ENCODE measurements at regions not wholly inside any gene's neighbourhood (a gene's known extent, or its start where the extent isn't known, plus 50 kb on each side); places are given as distances from the start of the nearest gene placed in this dataset.

GRCh38 chr2:238582159-238582558, 155.4 kb downstream of the ASB1 start:
- intact Hi-C loops (cut with DNase I), result no loop called here
- H3K36me3 ChIP-seq, result no peaks in the 10 kb centered on the region
- TF ChIP-seq POLR2A (IDR thresholded peaks at IDR 0.05), result no peak
- no peak for TF ChIP-seq CTCF (IDR thresholded peaks at IDR 0.05)
- WGBS, 4 donors, result 61 to 73% (median 67%) methylated on average over 1 of the region's 1 CpG
- no peaks in the 10 kb centered on the region for H3K4me1 ChIP-seq
- peaks cover 0 to 17% (median 0%) of the 10 kb centered on the region in 12 donors for H3K9me3 ChIP-seq
- no peak overlapping the region for H3K27ac ChIP-seq
- H3K27me3 ChIP-seq, result peaks cover 0 to 4% (median 0%) of the 10 kb centered on the region in 9 donors
- DNase-seq (no peak), ATAC-seq (no peak)
- no peak overlapping the region for H3K4me3 ChIP-seq

- peaks cover 0 to 17% (median 0%) of the 10 kb centered on the region in 12 donors for H3K9me3 ChIP-seq
- intact Hi-C loops (cut with DNase I), result no loop called here
- 87 to 92% (median 89%) methylated on average over 4 of the region's 4 CpGs for WGBS, 4 donors
- DNase-seq (no peak), ATAC-seq (no peak)
- H3K36me3 ChIP-seq, result no peaks in the 10 kb centered on the region
- TF ChIP-seq POLR2A (IDR thresholded peaks at IDR 0.05), result no peak
- TF ChIP-seq CTCF (IDR thresholded peaks at IDR 0.05), result no peak
- H3K27me3 ChIP-seq, result peaks cover 0 to 4% (median 0%) of the 10 kb centered on the region in 9 donors
- no peak overlapping the region for H3K27ac ChIP-seq
- H3K4me1 ChIP-seq, result no peaks in the 10 kb centered on the region
- H3K4me3 ChIP-seq, result no peak overlapping the region
Observed at GRCh38 chr2:238584617-238585016, 157.9 kb downstream of the ASB1 start.

GRCh38 chr2:238585836-238586821, 159.4 kb downstream of the ASB1 start:
- DNase-seq, result no peak

More at GRCh38 chr2:238585836-238586821, 159.4 kb downstream of the ASB1 start:
- TF ChIP-seq CTCF (IDR thresholded peaks at IDR 0.05), result no peak
- no peak for TF ChIP-seq POLR2A (IDR thresholded peaks at IDR 0.05)
- no peaks in the 10 kb centered on the region for H3K4me1 ChIP-seq
- WGBS, 4 donors, result 80 to 82% (median 81%) methylated on average over 32 to 34 of the region's 34 CpGs
- H3K4me3 ChIP-seq, result no peak overlapping the region
- intact Hi-C loops (cut with DNase I), result no loop called here
- H3K27me3 ChIP-seq, result peaks cover 0 to 4% (median 0%) of the 10 kb centered on the region in 9 donors
- ATAC-seq, result no peak
- no peaks in the 10 kb centered on the region for H3K36me3 ChIP-seq
- H3K9me3 ChIP-seq, result peaks cover 0 to 17% (median 0%) of the 10 kb centered on the region in 12 donors
- H3K27ac ChIP-seq, result no peak overlapping the region
